NK-92 treated with Interleukin-12 subunit alpha and Interleukin-12 subunit beta, amount 100 ng/mL, for 24 hours (cell line): ENCODE measurements at regions not wholly inside any gene's neighbourhood (a gene's known extent, or its start where the extent isn't known, plus 50 kb on each side); places are given as distances from the start of the nearest gene placed in this dataset.

ENCODE experiments used
- DNase-seq: peaks from one replicate; lab custom pipeline; 2025; lab: John Stamatoyannopoulos, UW

GRCh38 chr2:176733698-176734430, 464.6 kb downstream of the MTX2 start:
- no peak for DNase-seq

- no peak for DNase-seq
These were observed 465.6 kb downstream of the MTX2 start for GRCh38 chr2:176734868-176735267.

- no peak for DNase-seq
These were observed 470.3 kb upstream of the HNRNPA3 start for GRCh38 chr2:176742271-176742670.

- no peak for DNase-seq
These were observed 468.9 kb upstream of the HNRNPA3 start for GRCh38 chr2:176743671-176744070.

- DNase-seq, result no peak
These were observed 468.4 kb upstream of the HNRNPA3 start for GRCh38 chr2:176744146-176744545.

- no peak for DNase-seq
These were observed 466.9 kb upstream of the HNRNPA3 start for GRCh38 chr2:176745543-176746200.

- DNase-seq, result no peak
These were observed 466.2 kb upstream of the HNRNPA3 start for GRCh38 chr2:176746411-176746810.

- DNase-seq, result no peak
These were observed 465.1 kb upstream of the HNRNPA3 start for GRCh38 chr2:176747506-176747905.

- no peak for DNase-seq
These were observed 464.7 kb upstream of the HNRNPA3 start for GRCh38 chr2:176747928-176748327.

GRCh38 chr2:176748662-176749061, 463.9 kb upstream of the HNRNPA3 start:
- DNase-seq, result no peak

- no peak for DNase-seq
These were observed 461.0 kb upstream of the HNRNPA3 start for GRCh38 chr2:176751314-176752227.

GRCh38 chr2:176752295-176752694, 460.3 kb upstream of the HNRNPA3 start:
- DNase-seq, result no peak

GRCh38 chr2:176753205-176753604, 459.4 kb upstream of the HNRNPA3 start:
- DNase-seq, result no peak

- no peak for DNase-seq
These were observed 458.7 kb upstream of the HNRNPA3 start for GRCh38 chr2:176753752-176754474.

GRCh38 chr2:176755537-176756135, 457.0 kb upstream of the HNRNPA3 start:
- no peak for DNase-seq

GRCh38 chr2:176758426-176758825, 454.2 kb upstream of the HNRNPA3 start:
- no peak for DNase-seq

GRCh38 chr2:176760439-176760838, 452.2 kb upstream of the HNRNPA3 start:
- DNase-seq, result no peak

- DNase-seq, result no peak
These were observed 449.5 kb upstream of the HNRNPA3 start for GRCh38 chr2:176763130-176763529.

- no peak for DNase-seq
These were observed 448.7 kb upstream of the HNRNPA3 start for GRCh38 chr2:176763851-176764404.

- no peak for DNase-seq
These were observed 447.7 kb upstream of the HNRNPA3 start for GRCh38 chr2:176764921-176765320.

GRCh38 chr2:176766005-176766404, 446.6 kb upstream of the HNRNPA3 start:
- DNase-seq, result no peak
